Islet precursor cell (in vitro differentiated cells): ENCODE measurements at regions not wholly inside any gene's neighbourhood (a gene's known extent, or its start where the extent isn't known, plus 50 kb on each side); places are given as distances from the start of the nearest gene placed in this dataset.
"Not testable (repeated sequence)": the region's sequence is repeated elsewhere in the genome, so short reads cannot be mapped to it uniquely, and the experiment has no call there.

Experiments
- DNase-seq: peaks from one replicate; pipeline ENCODE4 v3.0.0-alpha.2; 2018

- not testable (repeated sequence) for DNase-seq
These were observed 82.0 kb upstream of the ADRB2 start for GRCh38 chr5:148744380-148744779.

- no peak for DNase-seq
These were observed 79.4 kb upstream of the ADRB2 start for GRCh38 chr5:148746826-148747535.

- no peak for DNase-seq
These were observed 78.9 kb upstream of the ADRB2 start for GRCh38 chr5:148747536-148747906.

- no peak for DNase-seq
These were observed 77.6 kb upstream of the ADRB2 start for GRCh38 chr5:148748702-148749392.

GRCh38 chr5:148750614-148751013 lies 75.8 kb upstream of the ADRB2 start:
- DNase-seq, result no peak

GRCh38 chr5:148751025-148751424 lies 75.4 kb upstream of the ADRB2 start:
- DNase-seq, result no peak

- DNase-seq, result not testable (repeated sequence)
These were observed 74.0 kb upstream of the ADRB2 start for GRCh38 chr5:148752375-148752774.

GRCh38 chr5:148759101-148759500 lies 67.3 kb upstream of the ADRB2 start:
- no peak for DNase-seq

GRCh38 chr5:148760945-148761638 lies 65.3 kb upstream of the ADRB2 start:
- DNase-seq, result no peak

GRCh38 chr5:148763996-148764395 lies 62.4 kb upstream of the ADRB2 start:
- no peak for DNase-seq

- DNase-seq, result no peak
These were observed 61.4 kb upstream of the ADRB2 start for GRCh38 chr5:148765061-148765460.

GRCh38 chr5:148768806-148769415 lies 57.5 kb upstream of the ADRB2 start:
- no peak for DNase-seq

GRCh38 chr5:148769941-148770340 lies 56.5 kb upstream of the ADRB2 start:
- DNase-seq, result no peak

- DNase-seq, result no peak
These were observed 52.1 kb upstream of the ADRB2 start for GRCh38 chr5:148774313-148774712.

GRCh38 chr5:148776261-148776660 lies 50.1 kb upstream of the ADRB2 start:
- no peak for DNase-seq
